ENCODE measurements at regions not wholly inside any gene's neighbourhood (a gene's known extent, or its start where the extent isn't known, plus 50 kb on each side); places are given as distances from the start of the nearest gene placed in this dataset.

DNA sequence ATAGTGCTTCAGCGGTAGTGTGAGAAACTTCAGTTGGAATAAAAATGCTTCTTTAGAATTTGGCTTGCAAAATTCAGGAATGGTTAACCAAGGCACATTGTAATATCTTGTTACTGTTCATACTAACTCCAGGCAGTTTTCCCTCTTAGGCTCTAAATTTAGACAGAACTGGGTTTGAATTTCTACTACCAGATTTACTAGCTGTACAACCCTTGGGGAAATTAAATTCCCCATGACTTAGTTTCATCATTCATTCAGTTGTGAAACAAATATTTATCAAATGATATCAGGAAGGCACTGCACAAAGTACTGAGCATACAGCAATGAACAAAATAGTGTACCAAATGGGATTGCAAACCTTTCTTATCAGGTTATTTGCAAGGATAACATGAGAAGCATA lies 135.0 kb upstream of the IL15 start:
- Histone ChIP-seq H3K9ac (no peak overlapping the region), H4K20me1 (no peaks in the 10 kb centered on the region), H3K4me3 (no peak overlapping the region), H3K36me3 (no peaks in the 10 kb centered on the region), H3K4me2 (peak overlapping the region in 10 of 11 experiments; percentile 2 to 64 (median 43); a peak in 13 of 22 replicates), H3K9me3 (replicated peaks in 1 of 11) (no peaks in the 10 kb centered on the region), H3K27ac (peak overlapping the region in 1 of 11 experiments; percentile 17; a peak in 1 of 22 replicates), H3K27me3 (no peaks in the 10 kb centered on the region), H3K4me1 (peaks cover 11 to 24% (median 20%) of the 10 kb centered on the region in 10 experiments; a peak in 19 of 20 replicates)
- TF ChIP-seq Cebpa-rat (IDR thresholded peaks at IDR 0.05), result no peak

DNA sequence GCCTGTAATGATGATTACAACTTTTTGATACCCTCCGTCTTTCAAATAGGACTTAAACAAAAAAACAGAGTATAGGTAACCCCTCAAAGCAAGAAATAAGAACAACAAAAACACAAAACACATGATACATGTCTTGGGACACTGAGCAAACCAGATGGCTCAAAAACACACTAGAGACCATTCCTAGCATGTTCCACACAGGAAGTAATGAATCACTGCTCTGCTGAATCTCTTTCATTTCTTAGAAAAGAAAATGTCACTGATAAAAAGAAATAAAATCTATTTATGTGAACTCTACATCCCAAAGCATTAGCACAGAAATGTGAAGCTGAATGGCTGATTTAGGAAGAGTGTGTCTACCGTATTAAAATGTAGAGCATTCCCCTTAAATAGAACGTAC lies 134.5 kb upstream of the IL15 start:
- H3K27ac ChIP-seq, result peak overlapping the region in 2 of 11 experiments; percentile 12 to 24; a peak in 2 of 22 replicates
- no peaks in the 10 kb centered on the region for H3K36me3 ChIP-seq
- no peak overlapping the region for H3K4me3 ChIP-seq
- H3K4me1 ChIP-seq, result peaks cover 11 to 24% (median 20%) of the 10 kb centered on the region in 10 experiments; a peak in 19 of 20 replicates
- no peaks in the 10 kb centered on the region for H3K27me3 ChIP-seq
- no peak overlapping the region; a peak in 1 of 22 replicates for H3K9ac ChIP-seq
- H3K4me2 ChIP-seq, result peak overlapping the region; percentile 26 to 64 (median 41); a peak in 20 of 22 replicates
- no peaks in the 10 kb centered on the region for H4K20me1 ChIP-seq
- no peaks in the 10 kb centered on the region for H3K9me3 ChIP-seq (replicated peaks in 1 of 11)
- no peak for TF ChIP-seq Cebpa-rat (IDR thresholded peaks at IDR 0.05)

DNA sequence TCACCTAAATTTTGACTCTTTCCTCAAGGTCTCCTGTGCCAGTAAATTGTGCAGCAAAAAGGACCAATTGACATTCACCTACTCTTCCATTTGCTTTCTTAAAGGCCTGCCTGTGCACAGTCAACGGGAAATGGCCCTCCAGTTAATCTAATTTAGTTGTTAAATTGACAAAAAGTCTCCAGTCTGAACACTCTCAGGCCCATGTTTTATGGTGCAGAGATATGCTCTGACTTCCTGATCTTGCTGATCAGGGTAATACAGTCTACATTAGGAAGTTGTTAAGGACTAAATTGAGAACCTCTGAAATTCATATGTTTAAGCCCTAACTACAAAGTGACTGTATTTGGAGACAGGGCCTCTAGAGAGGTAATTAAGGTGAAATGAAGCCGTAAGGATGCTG lies 133.6 kb upstream of the IL15 start:
- Histone ChIP-seq H3K27ac (peak overlapping the region in 2 of 11 experiments; percentile 12 to 24; a peak in 2 of 22 replicates), H3K27me3 (no peaks in the 10 kb centered on the region), H3K4me1 (peaks cover 11 to 24% (median 20%) of the 10 kb centered on the region in 10 experiments; a peak in 19 of 20 replicates), H3K36me3 (no peaks in the 10 kb centered on the region), H3K9ac (no peak overlapping the region), H3K9me3 (replicated peaks in 1 of 11) (no peaks in the 10 kb centered on the region), H3K4me2 (peak overlapping the region; percentile 26 to 64 (median 46); a peak in 19 of 22 replicates), H3K4me3 (no peak overlapping the region), H4K20me1 (no peaks in the 10 kb centered on the region)
- no peak for TF ChIP-seq Cebpa-rat (IDR thresholded peaks at IDR 0.05)

DNA sequence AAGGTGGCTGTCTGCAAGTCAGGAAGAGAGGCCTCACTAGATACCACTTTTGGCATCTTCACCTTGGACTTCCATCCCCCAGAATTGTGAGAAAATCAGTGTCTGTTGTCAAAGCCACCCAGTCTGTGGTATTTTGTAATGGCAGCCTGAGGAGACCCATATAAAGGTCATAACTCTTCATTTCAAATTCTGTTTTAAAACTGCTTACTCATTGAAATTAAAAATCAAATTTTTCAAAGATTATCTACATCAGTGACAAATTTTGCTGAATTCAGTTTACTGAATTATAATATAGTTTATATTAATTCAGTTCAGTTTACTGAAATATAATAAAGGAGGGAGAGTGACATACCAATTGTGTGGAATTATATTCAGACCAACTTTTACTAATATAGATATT lies 133.1 kb upstream of the IL15 start:
- no peak overlapping the region for H3K9ac ChIP-seq
- peaks cover 11 to 24% (median 20%) of the 10 kb centered on the region in 10 experiments; a peak in 19 of 20 replicates for H3K4me1 ChIP-seq
- H4K20me1 ChIP-seq, result no peaks in the 10 kb centered on the region
- peak overlapping the region in 1 of 11 experiments; percentile 12; a peak in 1 of 22 replicates for H3K27ac ChIP-seq
- no peaks in the 10 kb centered on the region for H3K9me3 ChIP-seq (replicated peaks in 1 of 11)
- TF ChIP-seq Cebpa-rat (IDR thresholded peaks at IDR 0.05), result no peak
- no peak overlapping the region for H3K4me3 ChIP-seq
- H3K27me3 ChIP-seq, result no peaks in the 10 kb centered on the region
- no peaks in the 10 kb centered on the region for H3K36me3 ChIP-seq
- H3K4me2 ChIP-seq, result peak overlapping the region in 6 of 11 experiments; percentile 32 to 52 (median 46); a peak in 3 of 22 replicates

DNA sequence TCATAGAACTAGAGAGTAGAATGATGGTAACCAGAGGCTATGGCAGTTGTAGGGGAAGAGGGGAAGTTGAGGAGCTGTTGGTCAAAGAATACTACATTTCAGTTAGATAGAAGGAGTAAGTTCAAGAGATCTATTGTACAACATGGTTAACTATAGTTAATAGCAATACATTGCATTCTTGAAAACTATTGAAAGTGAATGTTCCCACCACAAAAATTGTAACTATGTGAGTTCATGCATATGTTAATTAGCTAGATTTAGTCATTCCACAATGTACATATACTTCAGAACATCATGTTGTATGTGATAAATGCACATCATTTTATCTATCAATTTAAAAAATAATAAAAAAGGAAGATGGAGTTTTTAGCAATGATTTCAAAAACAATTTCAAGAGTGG lies 125.3 kb upstream of the IL15 start:
- TF ChIP-seq Cebpa-rat (IDR thresholded peaks at IDR 0.05), result no peak
- H3K4me1 ChIP-seq, result no peaks in the 10 kb centered on the region
- no peak overlapping the region for H3K9ac ChIP-seq
- no peak overlapping the region for H3K27ac ChIP-seq
- no peak overlapping the region for H3K4me3 ChIP-seq
- no peaks in the 10 kb centered on the region for H4K20me1 ChIP-seq
- peaks cover 0 to 14% (median 9%) of the 10 kb centered on the region in 11 experiments; a peak in 12 of 22 replicates for H3K9me3 ChIP-seq (replicated peaks in 1 of 11)
- H3K4me2 ChIP-seq, result no peak overlapping the region
- no peaks in the 10 kb centered on the region for H3K27me3 ChIP-seq
- H3K36me3 ChIP-seq, result no peaks in the 10 kb centered on the region

DNA sequence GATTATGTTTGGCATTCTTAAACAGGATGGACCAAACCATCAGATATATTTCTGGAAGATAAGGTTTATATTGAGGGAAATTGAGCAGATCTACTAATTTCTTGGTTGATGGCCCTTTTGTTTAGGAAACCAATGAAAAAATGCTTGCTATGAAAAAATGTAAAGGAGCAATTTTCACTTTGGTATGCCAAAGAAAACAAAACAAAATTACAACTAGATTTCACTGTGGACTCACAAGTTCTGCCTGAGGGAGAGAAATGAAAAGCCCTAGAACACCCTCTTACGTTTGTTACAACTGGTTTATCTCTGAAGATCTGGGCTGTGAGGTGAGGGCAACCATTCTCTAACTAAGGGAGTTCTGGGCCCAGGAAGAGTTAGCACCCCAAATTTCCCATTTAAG lies 122.5 kb upstream of the IL15 start:
- Histone ChIP-seq H3K4me1 (no peaks in the 10 kb centered on the region), H3K9me3 (replicated peaks in 1 of 11) (peaks cover 0 to 10% (median 9%) of the 10 kb centered on the region in 11 experiments; a peak in 12 of 22 replicates), H4K20me1 (no peaks in the 10 kb centered on the region), H3K27ac (no peak overlapping the region), H3K9ac (no peak overlapping the region), H3K36me3 (no peaks in the 10 kb centered on the region), H3K27me3 (no peaks in the 10 kb centered on the region), H3K4me3 (no peak overlapping the region), H3K4me2 (no peak overlapping the region)
- no peak for TF ChIP-seq Cebpa-rat (IDR thresholded peaks at IDR 0.05)

DNA sequence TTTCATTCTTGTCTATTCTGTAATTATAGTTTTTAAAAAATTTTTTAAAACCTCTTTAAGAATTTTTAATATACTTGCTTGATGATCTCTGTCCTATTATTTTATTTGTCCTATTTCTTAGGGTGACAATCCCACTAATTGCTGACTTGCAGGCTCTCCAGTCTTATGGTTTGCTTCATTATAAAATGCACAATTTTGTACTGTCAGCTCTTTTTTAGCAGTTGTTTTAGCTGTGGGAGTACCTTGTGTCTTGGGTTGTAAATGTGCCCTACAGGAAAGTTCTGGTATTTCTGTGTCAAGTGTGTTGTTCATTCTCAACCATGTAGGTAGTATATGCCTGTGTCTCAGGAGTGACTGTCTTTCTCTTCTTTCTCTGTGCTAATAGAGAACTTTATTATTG lies 118.2 kb upstream of the IL15 start:
- TF ChIP-seq Cebpa-rat (IDR thresholded peaks at IDR 0.05), result no peak
- no peaks in the 10 kb centered on the region for H3K9me3 ChIP-seq (replicated peaks in 1 of 11)
- no peak overlapping the region for H3K27ac ChIP-seq
- H3K27me3 ChIP-seq, result no peaks in the 10 kb centered on the region
- no peaks in the 10 kb centered on the region for H4K20me1 ChIP-seq
- no peaks in the 10 kb centered on the region for H3K36me3 ChIP-seq
- H3K4me3 ChIP-seq, result no peak overlapping the region
- no peak overlapping the region for H3K9ac ChIP-seq
- no peak overlapping the region for H3K4me2 ChIP-seq
- no peaks in the 10 kb centered on the region for H3K4me1 ChIP-seq

DNA sequence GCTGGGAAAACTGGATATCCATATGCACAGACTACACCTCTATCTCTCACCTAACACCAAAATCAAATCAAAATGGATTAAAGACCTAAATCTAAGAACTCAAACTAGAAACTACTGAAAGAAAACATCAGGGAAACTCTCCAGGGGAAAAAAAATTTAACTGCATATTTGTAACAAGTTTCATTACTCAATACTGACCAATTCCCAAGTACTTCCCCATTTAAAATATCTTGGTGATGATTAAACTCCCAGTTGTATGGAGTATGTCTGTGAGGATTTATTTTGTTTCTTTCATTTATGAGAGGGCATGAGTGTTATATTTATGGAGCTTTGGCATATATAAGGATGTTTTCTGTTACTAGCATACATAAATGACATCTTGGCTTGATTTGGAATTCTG lies 112.3 kb upstream of the IL15 start:
- Histone ChIP-seq H4K20me1 (no peaks in the 10 kb centered on the region), H3K4me2 (no peak overlapping the region), H3K9me3 (replicated peaks in 1 of 11) (peaks cover 5 to 14% (median 6%) of the 10 kb centered on the region in 11 experiments; a peak in 15 of 22 replicates), H3K36me3 (no peaks in the 10 kb centered on the region), H3K27ac (no peak overlapping the region), H3K27me3 (no peaks in the 10 kb centered on the region), H3K9ac (no peak overlapping the region), H3K4me1 (peaks cover 0 to 7% (median 0%) of the 10 kb centered on the region in 10 experiments; a peak in 1 of 20 replicates), H3K4me3 (no peak overlapping the region)
- no peak for TF ChIP-seq Cebpa-rat (IDR thresholded peaks at IDR 0.05)

DNA sequence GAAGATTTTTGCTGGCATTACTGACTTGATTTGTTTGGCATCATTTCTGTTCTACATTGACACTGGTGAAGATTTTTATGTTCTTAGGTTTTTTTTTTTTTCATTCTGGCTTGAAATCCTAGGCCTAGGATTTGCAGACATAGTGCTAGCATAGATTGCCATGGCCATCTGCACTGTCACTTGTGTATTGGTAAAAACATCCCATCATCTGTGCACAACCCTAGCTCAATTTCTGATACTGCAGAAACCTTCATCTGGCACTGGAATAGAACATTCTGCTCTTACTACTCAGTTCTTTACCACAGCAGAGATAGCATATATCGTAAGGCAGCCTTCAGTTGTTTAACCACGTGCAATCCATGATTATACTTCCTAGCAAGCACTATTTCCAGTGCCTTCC lies 111.5 kb upstream of the IL15 start:
- Histone ChIP-seq H3K4me1 (peaks cover 0 to 7% (median 0%) of the 10 kb centered on the region in 10 experiments; a peak in 1 of 20 replicates), H3K4me2 (no peak overlapping the region), H3K27ac (no peak overlapping the region), H3K27me3 (no peaks in the 10 kb centered on the region), H3K9ac (no peak overlapping the region), H4K20me1 (no peaks in the 10 kb centered on the region), H3K4me3 (no peak overlapping the region), H3K9me3 (replicated peaks in 1 of 11) (peaks cover 5 to 21% (median 7%) of the 10 kb centered on the region in 11 experiments; a peak in 15 of 22 replicates), H3K36me3 (no peaks in the 10 kb centered on the region)
- TF ChIP-seq Cebpa-rat (IDR thresholded peaks at IDR 0.05), result no peak

DNA sequence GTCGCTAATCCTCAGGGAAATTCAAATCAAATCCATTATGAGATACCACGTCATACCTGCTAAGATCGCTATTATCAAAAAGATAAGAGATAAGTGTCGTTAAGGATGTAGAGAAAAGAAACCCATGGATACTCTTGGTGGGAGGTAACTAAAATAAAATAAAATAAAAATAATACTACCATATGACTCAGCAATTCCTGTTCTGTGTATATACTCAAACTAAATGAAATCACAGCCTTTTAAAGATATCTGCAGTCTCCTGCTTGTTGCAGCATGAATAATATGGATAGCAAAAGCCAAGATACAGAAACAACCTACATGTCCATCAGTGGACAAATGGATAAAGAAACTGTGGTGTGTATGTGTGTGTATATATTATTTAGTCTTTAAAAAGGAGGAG lies 105.8 kb upstream of the IL15 start:
- H3K4me3 ChIP-seq, result no peak overlapping the region
- H3K9me3 ChIP-seq (replicated peaks in 1 of 11), result peaks cover 5 to 24% (median 7%) of the 10 kb centered on the region in 11 experiments; a peak in 15 of 22 replicates
- H3K36me3 ChIP-seq, result no peaks in the 10 kb centered on the region
- TF ChIP-seq Cebpa-rat (IDR thresholded peaks at IDR 0.05), result no peak
- no peak overlapping the region for H3K27ac ChIP-seq
- no peaks in the 10 kb centered on the region for H3K4me1 ChIP-seq
- no peak overlapping the region for H3K9ac ChIP-seq
- H3K27me3 ChIP-seq, result no peaks in the 10 kb centered on the region
- no peak overlapping the region for H3K4me2 ChIP-seq
- H4K20me1 ChIP-seq, result no peaks in the 10 kb centered on the region
